Epithelial cell of esophagus (primary cell): ENCODE measurements at regions not wholly inside any gene's neighbourhood (a gene's known extent, or its start where the extent isn't known, plus 50 kb on each side); places are given as distances from the start of the nearest gene placed in this dataset.

ENCODE experiments used
- DNase-seq: peaks from one replicate; pipeline ENCODE4 v3.0.0; 2010; ENCODE audit warnings: low read depth
- H3K4me3 ChIP-seq: 2 replicates; pipeline ENCODE4 v1.5.1; 2011; ENCODE audit warnings: mild to moderate bottlenecking, low read length, control low read depth
- TF ChIP-seq, protein P1 (sequence below): IDR thresholded peaks from 2 replicates; pipeline ENCODE4 v1.5.1; 2011; ENCODE audit warnings: low read depth, mild to moderate bottlenecking, low read length, control low read depth, inconsistent platforms; ENCODE audit not compliant: insufficient read depth; ENCODE audit errors: missing control alignments

DNA sequence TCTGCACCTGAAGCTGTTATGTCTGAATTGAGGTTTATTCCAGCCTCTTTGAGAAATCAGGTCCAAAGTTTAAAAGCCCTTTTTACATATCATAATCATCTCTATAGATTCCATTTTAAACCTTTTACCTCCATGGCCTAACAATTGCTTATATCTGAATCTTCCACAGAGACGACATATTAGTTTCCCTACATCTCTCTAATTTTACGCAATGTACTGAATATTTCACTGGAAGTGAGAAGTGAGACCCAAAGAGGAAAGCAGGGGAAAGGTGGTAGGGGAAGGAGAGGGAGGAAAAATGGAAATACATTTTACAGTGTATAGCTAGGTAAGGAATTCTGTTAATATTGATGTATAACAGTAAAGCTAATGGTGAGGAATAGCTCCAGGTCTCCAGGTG, 189.6 kb downstream of the MZT1 start:
- TF ChIP-seq, protein P1, sequence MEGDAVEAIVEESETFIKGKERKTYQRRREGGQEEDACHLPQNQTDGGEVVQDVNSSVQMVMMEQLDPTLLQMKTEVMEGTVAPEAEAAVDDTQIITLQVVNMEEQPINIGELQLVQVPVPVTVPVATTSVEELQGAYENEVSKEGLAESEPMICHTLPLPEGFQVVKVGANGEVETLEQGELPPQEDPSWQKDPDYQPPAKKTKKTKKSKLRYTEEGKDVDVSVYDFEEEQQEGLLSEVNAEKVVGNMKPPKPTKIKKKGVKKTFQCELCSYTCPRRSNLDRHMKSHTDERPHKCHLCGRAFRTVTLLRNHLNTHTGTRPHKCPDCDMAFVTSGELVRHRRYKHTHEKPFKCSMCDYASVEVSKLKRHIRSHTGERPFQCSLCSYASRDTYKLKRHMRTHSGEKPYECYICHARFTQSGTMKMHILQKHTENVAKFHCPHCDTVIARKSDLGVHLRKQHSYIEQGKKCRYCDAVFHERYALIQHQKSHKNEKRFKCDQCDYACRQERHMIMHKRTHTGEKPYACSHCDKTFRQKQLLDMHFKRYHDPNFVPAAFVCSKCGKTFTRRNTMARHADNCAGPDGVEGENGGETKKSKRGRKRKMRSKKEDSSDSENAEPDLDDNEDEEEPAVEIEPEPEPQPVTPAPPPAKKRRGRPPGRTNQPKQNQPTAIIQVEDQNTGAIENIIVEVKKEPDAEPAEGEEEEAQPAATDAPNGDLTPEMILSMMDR, result no peak

DNA sequence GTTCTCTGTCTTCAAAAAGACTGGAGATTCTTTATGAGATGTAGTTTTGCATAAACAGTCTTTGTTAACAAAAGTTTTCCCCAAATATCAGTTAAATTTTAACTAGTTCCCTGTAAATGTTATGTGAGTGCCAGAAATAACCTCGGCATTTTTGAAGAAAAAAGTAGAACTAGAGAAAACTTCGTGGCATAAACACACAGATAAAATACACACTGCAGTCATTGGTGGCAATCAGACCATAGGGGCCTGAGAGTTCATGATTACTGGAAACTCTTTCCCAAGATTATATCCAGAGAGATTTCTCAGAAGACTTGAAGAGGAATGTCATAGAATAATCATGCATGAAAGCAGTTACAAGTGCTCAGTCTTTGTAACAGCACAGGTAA, 190.0 kb downstream of the MZT1 start:
- H3K4me3 ChIP-seq, result no peak overlapping the region
- no peak for DNase-seq

More for the DNA sequence above, 189.6 kb downstream of the MZT1 start:
- H3K4me3 ChIP-seq, result no peak overlapping the region
- no peak for DNase-seq

DNA sequence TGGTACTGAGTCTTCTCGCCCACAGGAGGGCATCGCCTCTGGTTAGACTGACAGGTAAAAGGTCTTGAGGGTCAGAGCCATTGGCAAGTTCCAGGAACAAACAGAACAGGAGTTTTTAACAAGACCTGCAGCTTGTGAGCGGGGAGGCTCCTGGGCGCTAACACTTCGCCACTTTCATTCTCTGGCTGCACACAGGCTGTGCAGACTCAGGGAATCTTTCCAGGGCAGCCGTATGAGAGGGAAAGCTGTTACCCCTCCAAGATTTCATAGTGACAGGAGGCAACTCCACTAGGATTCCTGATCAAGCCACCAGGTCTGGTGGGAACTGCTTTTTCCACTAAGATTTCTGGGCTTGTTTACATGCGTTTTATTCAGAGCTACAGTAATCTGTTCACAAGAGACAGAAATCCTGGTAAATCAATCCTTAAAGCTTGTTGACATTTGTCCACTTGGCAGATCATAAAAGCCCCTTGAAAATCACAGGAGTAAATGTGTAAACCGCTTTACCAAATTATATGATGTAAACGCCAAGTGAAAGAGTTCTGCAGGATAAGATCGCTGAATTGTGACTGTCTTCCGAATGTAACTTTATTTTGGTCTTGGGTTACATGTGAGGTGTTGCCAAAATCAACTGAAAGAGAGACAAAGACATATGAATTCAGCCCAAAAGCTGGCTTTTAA, 190.6 kb downstream of the MZT1 start:
- TF ChIP-seq, protein P1, result no peak
- no peak overlapping the region for H3K4me3 ChIP-seq
- DNase-seq, result no peak

More for the DNA sequence above, 190.0 kb downstream of the MZT1 start:
- TF ChIP-seq, protein P1, result no peak

DNA sequence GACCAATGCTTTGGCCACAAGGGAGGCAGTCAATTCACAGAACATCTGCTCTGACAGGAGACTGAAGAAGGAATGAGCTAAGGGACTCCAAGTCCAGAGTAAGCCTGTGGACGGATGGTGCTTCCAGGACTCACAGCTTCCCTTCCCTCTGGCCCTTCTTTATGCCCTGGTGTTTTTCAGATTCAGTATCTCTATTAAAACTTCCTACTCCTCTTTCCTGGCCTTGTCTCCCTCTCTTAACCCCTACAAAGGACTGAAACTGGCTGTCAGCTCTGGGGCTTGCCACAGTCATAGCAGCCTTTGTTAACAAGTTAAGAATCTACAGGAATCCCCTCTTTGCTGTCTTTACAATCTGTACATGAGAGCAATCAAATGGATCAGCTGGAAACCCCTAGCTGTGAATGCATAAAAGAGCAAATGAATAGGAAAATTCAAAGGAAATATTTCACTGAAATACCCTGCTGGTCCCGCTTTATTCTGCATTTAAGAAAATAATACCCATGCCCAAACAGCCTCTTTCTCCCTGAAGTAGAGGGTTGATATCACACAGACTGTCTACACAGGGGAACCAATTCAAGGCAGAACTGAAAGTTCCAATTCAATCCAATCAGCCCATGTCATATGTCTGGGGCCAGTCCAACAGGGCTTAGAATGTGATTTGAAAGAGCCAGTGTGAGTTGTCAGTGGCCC, 192.3 kb downstream of the MZT1 start:
- DNase-seq, result no peak
- H3K4me3 ChIP-seq, result no peak overlapping the region
- TF ChIP-seq, protein P1, result no peak

DNA sequence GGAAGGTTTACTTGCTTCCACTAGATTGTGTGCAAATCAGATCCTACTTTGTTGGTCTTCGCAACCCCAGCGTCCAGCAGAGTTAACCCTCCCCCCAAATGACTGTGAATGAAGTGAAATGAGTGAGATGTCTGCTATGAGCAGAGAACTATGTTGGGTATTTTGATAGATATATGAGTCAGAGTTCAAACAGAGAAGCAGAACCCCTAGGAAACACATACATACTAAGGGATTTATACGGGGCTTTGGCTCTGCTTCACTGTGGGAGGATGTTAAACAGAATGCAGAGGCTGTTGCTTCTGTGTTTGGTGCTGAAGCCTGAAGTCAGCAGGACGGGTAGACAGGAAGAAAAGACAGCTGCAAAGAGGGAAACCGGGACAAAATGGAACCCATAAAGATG, 197.0 kb downstream of the MZT1 start:
- no peak overlapping the region for H3K4me3 ChIP-seq
- TF ChIP-seq, protein P1, result no peak
- no peak for DNase-seq

DNA sequence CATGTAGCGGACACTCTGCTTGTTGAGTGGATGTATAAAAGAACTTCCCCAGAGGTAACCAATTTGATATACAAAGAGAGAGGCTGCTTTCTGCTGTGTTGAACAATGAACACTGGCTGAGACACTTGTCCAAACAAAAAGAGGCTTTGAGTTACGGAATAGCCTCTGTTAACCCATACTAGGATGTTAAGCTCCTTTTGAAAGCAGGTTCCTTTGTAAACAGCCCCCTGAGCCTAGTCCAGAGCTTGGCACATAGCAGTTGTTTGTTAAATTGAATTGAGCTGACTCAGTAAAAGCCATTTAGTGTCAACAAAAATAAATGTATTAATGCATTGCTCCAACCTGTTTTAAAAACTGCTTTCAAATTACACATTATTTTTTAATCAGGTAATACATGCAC, 200.1 kb downstream of the MZT1 start:
- no peak for DNase-seq
- TF ChIP-seq, protein P1, result no peak
- no peak overlapping the region for H3K4me3 ChIP-seq

DNA sequence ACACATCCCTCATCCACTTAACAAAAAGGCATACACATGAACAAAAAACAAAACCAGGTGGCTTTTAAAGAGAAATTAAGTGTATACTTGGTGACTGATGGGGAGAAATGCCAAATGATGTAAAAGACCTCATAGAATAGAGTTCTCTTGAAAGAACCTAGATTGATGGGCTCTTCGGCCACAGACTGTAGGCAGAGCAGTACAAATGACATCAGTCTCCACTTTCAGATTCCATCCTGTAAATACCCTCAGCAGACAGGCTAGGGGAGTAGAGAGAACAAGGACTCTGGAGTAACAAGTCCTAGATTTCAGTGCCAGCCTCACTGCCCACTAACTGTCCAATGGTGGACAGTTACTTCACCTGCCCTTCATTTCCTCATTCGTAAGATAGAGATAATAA, 203.8 kb downstream of the MZT1 start:
- no peak overlapping the region for H3K4me3 ChIP-seq
- DNase-seq, result no peak
- TF ChIP-seq, protein P1, result no peak
